ENCODE measurements at regions not wholly inside any gene's neighbourhood (a gene's known extent, or its start where the extent isn't known, plus 50 kb on each side); places are given as distances from the start of the nearest gene placed in this dataset.

- TF ChIP-seq EZH2 (IDR thresholded peaks at IDR 0.05; ENCODE audit: low read depth, unreplicated experiment) (no peak), CTCF (conservative IDR thresholded peaks at IDR 0.05; ENCODE audit: low read depth in 2 of 2) (no peak), ETS1 (IDR thresholded peaks at IDR 0.05) (no peak), POLR2AphosphoS5 (IDR thresholded peaks at IDR 0.05; ENCODE audit: low read depth) (no peak), CREB1 (CRISPR knock-in tag; IDR thresholded peaks at IDR 0.05; ENCODE audit: low read depth) (no peak), JUNB (IDR thresholded peaks at IDR 0.05; ENCODE audit: unreplicated experiment) (no peak)
Observed at GRCh38 chr7:55639640-55640039, 67.3 kb upstream of the VOPP1 start.

Measured in GM23338 (cell line).